Fibroblast of villous mesenchyme (primary cell): ENCODE measurements at regions not wholly inside any gene's neighbourhood (a gene's known extent, or its start where the extent isn't known, plus 50 kb on each side); places are given as distances from the start of the nearest gene placed in this dataset.

Source experiments
- DNase-seq: peaks from one replicate; pipeline ENCODE4 v3.0.0-alpha.2; 2010; ENCODE audit warnings: low read depth
- H3K4me3 ChIP-seq: 2 replicates; pipeline ENCODE4 v1.5.1; 2011; ENCODE audit warnings: low read depth, mild to moderate bottlenecking, low read length
- TF ChIP-seq, protein P1 (sequence below): IDR thresholded peaks from 2 replicates; pipeline ENCODE4 v1.5.1; 2012; ENCODE audit warnings: low read depth, mild to moderate bottlenecking, low read length; ENCODE audit not compliant: insufficient read depth

DNA sequence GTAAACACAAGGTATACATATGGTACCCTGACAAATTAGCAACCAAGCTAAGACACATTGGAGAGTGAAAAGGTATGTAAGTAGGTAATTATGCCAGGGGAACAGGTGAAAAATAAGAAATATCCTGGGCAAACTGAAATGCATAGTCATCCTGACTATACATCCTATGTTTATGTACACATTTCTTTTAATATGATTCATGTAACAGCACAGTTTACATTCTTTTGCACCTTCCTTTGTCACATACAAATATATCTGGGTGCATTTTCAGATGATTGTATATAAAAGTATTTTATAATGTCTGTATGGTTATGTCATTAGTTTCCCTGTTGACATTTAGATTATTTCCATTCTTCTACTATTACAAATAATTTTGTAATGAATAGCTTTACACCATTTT lies 1146.9 kb downstream of the EFNA5 start:
- TF ChIP-seq, protein P1, sequence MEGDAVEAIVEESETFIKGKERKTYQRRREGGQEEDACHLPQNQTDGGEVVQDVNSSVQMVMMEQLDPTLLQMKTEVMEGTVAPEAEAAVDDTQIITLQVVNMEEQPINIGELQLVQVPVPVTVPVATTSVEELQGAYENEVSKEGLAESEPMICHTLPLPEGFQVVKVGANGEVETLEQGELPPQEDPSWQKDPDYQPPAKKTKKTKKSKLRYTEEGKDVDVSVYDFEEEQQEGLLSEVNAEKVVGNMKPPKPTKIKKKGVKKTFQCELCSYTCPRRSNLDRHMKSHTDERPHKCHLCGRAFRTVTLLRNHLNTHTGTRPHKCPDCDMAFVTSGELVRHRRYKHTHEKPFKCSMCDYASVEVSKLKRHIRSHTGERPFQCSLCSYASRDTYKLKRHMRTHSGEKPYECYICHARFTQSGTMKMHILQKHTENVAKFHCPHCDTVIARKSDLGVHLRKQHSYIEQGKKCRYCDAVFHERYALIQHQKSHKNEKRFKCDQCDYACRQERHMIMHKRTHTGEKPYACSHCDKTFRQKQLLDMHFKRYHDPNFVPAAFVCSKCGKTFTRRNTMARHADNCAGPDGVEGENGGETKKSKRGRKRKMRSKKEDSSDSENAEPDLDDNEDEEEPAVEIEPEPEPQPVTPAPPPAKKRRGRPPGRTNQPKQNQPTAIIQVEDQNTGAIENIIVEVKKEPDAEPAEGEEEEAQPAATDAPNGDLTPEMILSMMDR = no peak
- H3K4me3 ChIP-seq = no peak overlapping the region
- no peak for DNase-seq

DNA sequence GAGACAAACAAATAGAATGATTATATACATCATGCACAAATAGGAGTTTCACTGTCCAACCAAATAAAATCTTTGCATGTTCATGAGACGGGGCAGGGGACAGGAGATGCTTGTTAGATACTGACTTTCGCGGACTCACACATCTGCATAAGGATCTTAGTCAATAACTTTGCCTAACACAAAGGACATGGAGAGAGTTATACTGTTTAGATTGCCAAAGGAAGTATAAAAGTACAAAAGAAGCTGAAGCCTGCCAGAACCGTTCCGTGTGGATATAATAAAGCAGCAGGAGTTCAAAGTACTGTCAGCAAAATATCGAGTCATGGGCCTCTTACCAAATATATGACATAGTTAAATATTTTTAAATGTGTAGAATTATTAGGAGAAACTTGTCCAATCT lies 1148.4 kb downstream of the EFNA5 start:
- no peak for DNase-seq
- H3K4me3 ChIP-seq = no peak overlapping the region
- TF ChIP-seq, protein P1 = no peak

DNA sequence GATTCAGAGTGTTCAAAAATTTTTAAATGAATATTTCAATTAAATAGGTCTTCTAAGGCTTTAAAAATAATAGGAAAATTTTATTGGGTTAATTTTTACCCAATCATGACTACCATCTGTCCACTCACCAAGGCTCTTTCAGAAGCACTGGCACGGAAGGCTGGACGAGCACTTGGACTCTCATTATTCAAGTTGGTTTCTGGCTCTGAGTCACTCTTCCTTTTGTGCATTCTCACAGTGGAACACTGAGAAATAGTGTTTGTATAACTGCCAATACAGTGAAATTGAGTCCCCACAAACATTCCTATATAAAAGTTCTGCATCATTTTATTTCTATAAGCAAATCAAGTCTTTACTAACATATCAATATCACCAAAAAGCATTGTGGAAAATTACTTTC lies 1149.0 kb downstream of the EFNA5 start:
- TF ChIP-seq, protein P1 = no peak
- DNase-seq = peak; percentile 11
- no peak overlapping the region for H3K4me3 ChIP-seq

GRCh38 chr5:106510321-106510720 lies 1160.4 kb downstream of the EFNA5 start:
- DNase-seq = no peak
- no peak overlapping the region for H3K4me3 ChIP-seq
- TF ChIP-seq, protein P1 = no peak

- TF ChIP-seq, protein P1 = no peak
- no peak for DNase-seq
- no peak overlapping the region for H3K4me3 ChIP-seq
Measured at GRCh38 chr5:106508894-106509293, 1161.8 kb downstream of the EFNA5 start.

- TF ChIP-seq, protein P1 = no peak
- H3K4me3 ChIP-seq = no peak overlapping the region
- DNase-seq = no peak
Measured at GRCh38 chr5:106493910-106494309, 1176.8 kb downstream of the EFNA5 start.

GRCh38 chr5:106489004-106489403 lies 1181.7 kb downstream of the EFNA5 start:
- no peak for DNase-seq
- H3K4me3 ChIP-seq = no peak overlapping the region
- TF ChIP-seq, protein P1 = no peak
